IMR-90 (cell line): ENCODE measurements at regions not wholly inside any gene's neighbourhood (a gene's known extent, or its start where the extent isn't known, plus 50 kb on each side); places are given as distances from the start of the nearest gene placed in this dataset.

Experiments
- ATAC-seq: fragments of 200-7000 bp; cut with Tn5 transposase; 2 replicates; pipeline ENCODE4 v1.9.1; 2020; ENCODE audit warnings: low read depth, mild to moderate bottlenecking, moderate library complexity
- BruUV-seq: library from RNA; stranded (reverse); fragments of 400-500 nt; replicated peaks from 2 replicates; lab custom pipeline; 2021; lab: Mats Ljungman, UMichigan
- CTCF ChIA-PET: fragments of 300-600 bp; formaldehyde crosslinking; extraction: SDS; loops from one replicate; lab custom pipeline; 2021; ENCODE audit warnings: antibody characterized with exemption; lab: Yijun Ruan, JAX
- POLR2A ChIA-PET: fragments of 300-600 bp; sonication (Branson Sonifier 250); formaldehyde crosslinking; loops from one replicate; lab custom pipeline; 2022; ENCODE audit warnings: antibody characterized with exemption; ENCODE audit not compliant: unreplicated experiment; lab: Charles Lee
- DNase-seq: peaks from one replicate; pipeline ENCODE4 v3.0.0; 2013
- H2AFZ ChIP-seq: replicated peaks from 2 replicates; pipeline ENCODE3; 2013; ENCODE audit warnings: low read length, mild to moderate bottlenecking; ENCODE audit not compliant: poor library complexity
- H2AK5ac ChIP-seq: 2 replicates; pipeline ENCODE4 v1.6.1; 2013; ENCODE audit warnings: low read depth, low read length, inconsistent platforms
- H2AK9ac ChIP-seq: replicated peaks from 2 replicates; pipeline ENCODE3; 2013; ENCODE audit warnings: mild to moderate bottlenecking, low read depth, low read length, moderate library complexity; ENCODE audit not compliant: poor library complexity
- H2BK120ac ChIP-seq: 2 replicates; pipeline ENCODE4 v1.6.1; 2013; ENCODE audit warnings: low read depth, low read length, inconsistent platforms
- H2BK15ac ChIP-seq: 3 replicates; pipeline ENCODE4 v1.6.1; 2013; ENCODE audit warnings: low read depth, low read length, inconsistent platforms
- H2BK20ac ChIP-seq: 2 replicates; pipeline ENCODE4 v1.6.1; 2013; ENCODE audit warnings: low read depth, mild to moderate bottlenecking, inconsistent platforms, low read length, moderate library complexity
- H2BK5ac ChIP-seq: 2 replicates; pipeline ENCODE4 v1.6.1; 2013; ENCODE audit warnings: mild to moderate bottlenecking, low read depth, low read length, inconsistent platforms; ENCODE audit not compliant: poor library complexity, severe bottlenecking
- H3K14ac ChIP-seq: replicated peaks from 2 replicates; pipeline ENCODE4 v1.6.1; 2013; ENCODE audit warnings: low read depth, low read length, inconsistent platforms
- H3K18ac ChIP-seq: 2 replicates; pipeline ENCODE4 v1.6.1; 2013; ENCODE audit warnings: low read depth, low read length, control low read depth
- H3K23ac ChIP-seq: 2 replicates; pipeline ENCODE4 v1.6.1; 2013; ENCODE audit warnings: low read depth, low read length, inconsistent platforms
- H3K27ac ChIP-seq: 2 replicates; pipeline ENCODE4 v1.5.1; 2013; ENCODE audit warnings: mild to moderate bottlenecking, control low read depth, low read length; ENCODE audit not compliant: insufficient read depth
- H3K27me3 ChIP-seq: 2 replicates; pipeline ENCODE4 v1.6.1; 2013; ENCODE audit warnings: low read length; ENCODE audit not compliant: control insufficient read depth, insufficient read depth
- H3K36me3 ChIP-seq: 2 replicates; pipeline ENCODE4 v1.6.1; 2013; ENCODE audit warnings: low read length, mixed read lengths; ENCODE audit not compliant: control insufficient read depth, insufficient read depth
- H3K4ac ChIP-seq: 2 replicates; pipeline ENCODE4 v1.6.1; 2013; ENCODE audit warnings: low read depth, low read length, inconsistent platforms
- H3K4me1 ChIP-seq: 2 replicates; pipeline ENCODE4 v1.6.1; 2013; ENCODE audit warnings: low read length, mixed read lengths; ENCODE audit not compliant: control insufficient read depth, insufficient read depth
- H3K4me2 ChIP-seq: 2 replicates; pipeline ENCODE4 v1.6.1; 2013; ENCODE audit warnings: low read depth, mild to moderate bottlenecking, control low read depth, low read length, moderate library complexity
- H3K4me3 ChIP-seq: 2 replicates; pipeline ENCODE4 v1.5.1; 2013; ENCODE audit warnings: low read depth, mild to moderate bottlenecking, control low read depth, low read length, moderate library complexity; ENCODE audit not compliant: insufficient read depth
- H3K56ac ChIP-seq: 2 replicates; pipeline ENCODE4 v1.6.1; 2013; ENCODE audit warnings: low read length, inconsistent platforms; ENCODE audit not compliant: insufficient read depth; ENCODE audit errors: extremely low read depth
- H3K79me1 ChIP-seq, 2 experiments: 2 replicates each; pipeline ENCODE4 v1.6.1; 2013; ENCODE audit warnings: low read length in 2 of 2, inconsistent platforms in 1 of 2, low read depth in 1 of 2
- H3K9ac ChIP-seq: 2 replicates; pipeline ENCODE4 v1.6.1; 2013; ENCODE audit warnings: low read depth, low read length, control low read depth
- H3K9me1 ChIP-seq: 2 replicates; pipeline ENCODE4 v1.6.1; 2013; ENCODE audit warnings: low read length, inconsistent platforms; ENCODE audit not compliant: insufficient read depth
- H3K9me3 ChIP-seq: 2 replicates; pipeline ENCODE4 v1.6.1; 2013; ENCODE audit warnings: low read length; ENCODE audit not compliant: control insufficient read depth, insufficient read depth
- H4K20me1 ChIP-seq: 2 replicates; pipeline ENCODE4 v1.6.1; 2013; ENCODE audit warnings: low read length, inconsistent platforms; ENCODE audit not compliant: insufficient read depth
- H4K5ac ChIP-seq: 2 replicates; pipeline ENCODE4 v1.6.1; 2013; ENCODE audit warnings: mild to moderate bottlenecking, low read depth, low read length, control low read depth
- H4K8ac ChIP-seq, 2 experiments: 2 replicates each; pipeline ENCODE4 v1.6.1; 2013; ENCODE audit warnings: low read depth in 2 of 2, low read length in 2 of 2, control low read depth in 1 of 2, inconsistent platforms in 1 of 2
- H4K91ac ChIP-seq: 2 replicates; pipeline ENCODE4 v1.6.1; 2013; ENCODE audit warnings: low read depth, low read length, inconsistent platforms; ENCODE audit not compliant: insufficient read depth
- NFE2L2 ChIP-seq: fragments of 150-350 bp; IDR thresholded peaks from 2 replicates; pipeline ENCODE4 v1.6.1; 2016; ENCODE audit warnings: low read depth, mild to moderate bottlenecking, low read length
- POLR2A ChIP-seq: IDR thresholded peaks from 2 replicates; pipeline ENCODE4 v1.6.1; 2012; ENCODE audit warnings: mild to moderate bottlenecking, low read depth, low read length
- RAD21 ChIP-seq: IDR thresholded peaks from 2 replicates; pipeline ENCODE4 v1.6.1; 2012; ENCODE audit warnings: low read length, improper control_type of control experiment
- dilution Hi-C: fragments of 300-500 bp; cut with HindIII; formaldehyde crosslinking; loops from one replicate; pipeline ENCODE4 v1.14.3; 2018; ENCODE audit warnings: low sequenced_read_pairs; ENCODE audit not compliant: unreplicated experiment
- in situ Hi-C: fragments of 300-500 bp; cut with MboI; formaldehyde crosslinking; loops from 3 replicates; pipeline ENCODE4 v1.14.3; 2019; ENCODE audit warnings: low sequenced_read_pairs, inconsistent platforms, mixed read lengths
- intact Hi-C: fragments of 100-400 bp; cut with micrococcal nuclease; formaldehyde crosslinking; loops from 2 replicates; pipeline ENCODE4 v1.10.0; 2022
- TF ChIP-seq, protein P1 (sequence below): fragments of 150-350 bp; IDR thresholded peaks from 2 replicates; pipeline ENCODE4 v1.6.1; 2017; ENCODE audit warnings: mild to moderate bottlenecking, antibody characterized with exemption, low read length, low read depth
- TF ChIP-seq, protein P2 (sequence below): conservative IDR thresholded peaks from 2 replicates; pipeline ENCODE4 v1.5.1; 2012; ENCODE audit warnings: mild to moderate bottlenecking, low read depth, low read length, improper control_type of control experiment

DNA sequence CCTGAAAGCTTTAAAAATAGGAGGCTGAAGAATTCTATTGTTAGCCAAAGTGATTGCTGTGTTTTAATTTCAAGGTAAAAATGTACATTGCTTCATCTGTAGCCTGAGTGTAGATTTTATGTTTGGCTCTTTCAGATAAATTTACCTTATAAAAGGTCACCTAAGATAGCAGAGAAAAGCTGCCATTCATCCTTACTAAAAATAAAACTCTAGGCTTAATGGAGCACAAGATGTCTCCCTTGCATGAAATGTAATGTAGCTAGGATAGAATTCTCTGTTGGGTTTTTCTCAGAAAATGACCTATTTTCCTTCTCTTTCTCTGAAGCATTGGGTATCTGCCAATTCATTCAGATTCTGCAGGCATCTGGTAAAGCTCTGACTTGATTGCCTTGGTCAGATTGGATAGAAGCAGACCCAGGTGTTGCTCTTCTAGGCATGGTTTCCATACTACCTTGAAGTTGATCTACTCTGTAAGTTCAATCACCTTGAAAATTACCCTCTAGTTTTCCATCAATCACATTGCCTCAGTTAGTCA, 176.6 kb upstream of the GORAB start:
- BruUV-seq, result no TSS peak
- Histone ChIP-seq H3K9me3 (peaks cover 4% of the 10 kb centered on the region; the same call in 1 of the 2 replicates), H3K9me1 (no peaks in the 10 kb centered on the region), H3K4me1 (no peaks in the 10 kb centered on the region), H4K20me1 (no peaks in the 10 kb centered on the region), H2BK5ac (no peak overlapping the region), H3K9ac (no peak overlapping the region), H3K4me3 (no peak overlapping the region), H3K79me1 (no peaks in the 10 kb centered on the region), H2AK5ac (no peak overlapping the region), H3K27ac (no peak overlapping the region), H2BK15ac (no peak overlapping the region), H3K4ac (no peak overlapping the region), H4K8ac (no peak overlapping the region), H3K18ac (no peak overlapping the region), H4K5ac (no peak overlapping the region), H3K14ac (no peak overlapping the region), H2BK120ac (no peak overlapping the region), H2AK9ac (no peak overlapping the region), H3K36me3 (no peaks in the 10 kb centered on the region), H4K91ac (no peak overlapping the region), H2BK20ac (no peak overlapping the region), H3K23ac (no peak overlapping the region), H3K56ac (no peak overlapping the region), H3K27me3 (no peaks in the 10 kb centered on the region), H3K4me2 (no peak overlapping the region), H2AFZ (no peak overlapping the region)
- dilution Hi-C loops (no loop called here), in situ Hi-C loops (no loop called here), intact Hi-C loops (no loop called here)
- CTCF ChIA-PET, result interaction anchor here (0.6 kb wide), 1 partner anchor 169 kb away, joined by 3 read pairs; no protein-coding TSS in a partner anchor
- ATAC-seq (no peak), DNase-seq (no peak)
- TF ChIP-seq RAD21 (no peak), NFE2L2 (no peak), POLR2A (no peak)
- TF ChIP-seq, protein P1, sequence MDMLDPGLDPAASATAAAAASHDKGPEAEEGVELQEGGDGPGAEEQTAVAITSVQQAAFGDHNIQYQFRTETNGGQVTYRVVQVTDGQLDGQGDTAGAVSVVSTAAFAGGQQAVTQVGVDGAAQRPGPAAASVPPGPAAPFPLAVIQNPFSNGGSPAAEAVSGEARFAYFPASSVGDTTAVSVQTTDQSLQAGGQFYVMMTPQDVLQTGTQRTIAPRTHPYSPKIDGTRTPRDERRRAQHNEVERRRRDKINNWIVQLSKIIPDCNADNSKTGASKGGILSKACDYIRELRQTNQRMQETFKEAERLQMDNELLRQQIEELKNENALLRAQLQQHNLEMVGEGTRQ, result no peak
- TF ChIP-seq, protein P2, sequence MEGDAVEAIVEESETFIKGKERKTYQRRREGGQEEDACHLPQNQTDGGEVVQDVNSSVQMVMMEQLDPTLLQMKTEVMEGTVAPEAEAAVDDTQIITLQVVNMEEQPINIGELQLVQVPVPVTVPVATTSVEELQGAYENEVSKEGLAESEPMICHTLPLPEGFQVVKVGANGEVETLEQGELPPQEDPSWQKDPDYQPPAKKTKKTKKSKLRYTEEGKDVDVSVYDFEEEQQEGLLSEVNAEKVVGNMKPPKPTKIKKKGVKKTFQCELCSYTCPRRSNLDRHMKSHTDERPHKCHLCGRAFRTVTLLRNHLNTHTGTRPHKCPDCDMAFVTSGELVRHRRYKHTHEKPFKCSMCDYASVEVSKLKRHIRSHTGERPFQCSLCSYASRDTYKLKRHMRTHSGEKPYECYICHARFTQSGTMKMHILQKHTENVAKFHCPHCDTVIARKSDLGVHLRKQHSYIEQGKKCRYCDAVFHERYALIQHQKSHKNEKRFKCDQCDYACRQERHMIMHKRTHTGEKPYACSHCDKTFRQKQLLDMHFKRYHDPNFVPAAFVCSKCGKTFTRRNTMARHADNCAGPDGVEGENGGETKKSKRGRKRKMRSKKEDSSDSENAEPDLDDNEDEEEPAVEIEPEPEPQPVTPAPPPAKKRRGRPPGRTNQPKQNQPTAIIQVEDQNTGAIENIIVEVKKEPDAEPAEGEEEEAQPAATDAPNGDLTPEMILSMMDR, result no peak
- POLR2A ChIA-PET, result no interaction called here
